ENCODE measurements at regions not wholly inside any gene's neighbourhood (a gene's known extent, or its start where the extent isn't known, plus 50 kb on each side); places are given as distances from the start of the nearest gene placed in this dataset.

DNA sequence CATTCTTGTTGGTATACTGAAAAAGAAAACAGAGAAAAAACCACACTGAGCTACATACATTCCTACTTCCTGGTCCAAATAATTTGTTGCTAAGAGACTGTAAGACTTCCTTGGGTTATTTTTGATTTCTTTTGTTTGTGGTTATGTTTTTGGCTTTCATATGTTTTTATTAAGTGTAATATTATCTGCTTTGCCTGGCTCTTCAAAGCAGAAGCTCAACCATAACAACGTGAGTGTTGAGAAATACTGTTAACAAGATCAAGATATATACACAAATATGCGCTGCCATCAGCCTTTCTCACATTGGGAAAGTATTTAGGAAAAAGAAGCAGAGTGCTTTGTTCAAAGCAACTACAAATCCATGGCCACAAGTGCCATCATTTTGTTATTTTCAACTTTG, 556.2 kb upstream of the CBLB start:
- TF ChIP-seq, protein P1, sequence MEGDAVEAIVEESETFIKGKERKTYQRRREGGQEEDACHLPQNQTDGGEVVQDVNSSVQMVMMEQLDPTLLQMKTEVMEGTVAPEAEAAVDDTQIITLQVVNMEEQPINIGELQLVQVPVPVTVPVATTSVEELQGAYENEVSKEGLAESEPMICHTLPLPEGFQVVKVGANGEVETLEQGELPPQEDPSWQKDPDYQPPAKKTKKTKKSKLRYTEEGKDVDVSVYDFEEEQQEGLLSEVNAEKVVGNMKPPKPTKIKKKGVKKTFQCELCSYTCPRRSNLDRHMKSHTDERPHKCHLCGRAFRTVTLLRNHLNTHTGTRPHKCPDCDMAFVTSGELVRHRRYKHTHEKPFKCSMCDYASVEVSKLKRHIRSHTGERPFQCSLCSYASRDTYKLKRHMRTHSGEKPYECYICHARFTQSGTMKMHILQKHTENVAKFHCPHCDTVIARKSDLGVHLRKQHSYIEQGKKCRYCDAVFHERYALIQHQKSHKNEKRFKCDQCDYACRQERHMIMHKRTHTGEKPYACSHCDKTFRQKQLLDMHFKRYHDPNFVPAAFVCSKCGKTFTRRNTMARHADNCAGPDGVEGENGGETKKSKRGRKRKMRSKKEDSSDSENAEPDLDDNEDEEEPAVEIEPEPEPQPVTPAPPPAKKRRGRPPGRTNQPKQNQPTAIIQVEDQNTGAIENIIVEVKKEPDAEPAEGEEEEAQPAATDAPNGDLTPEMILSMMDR (IDR thresholded peaks at IDR 0.05) = no peak
- TF ChIP-seq POLR2A (IDR thresholded peaks at IDR 0.05) = no peak

Measured in Peyer's patch (tissue), 4 donors.